CD4-positive, alpha-beta T cell (primary cell): ENCODE measurements at regions not wholly inside any gene's neighbourhood (a gene's known extent, or its start where the extent isn't known, plus 50 kb on each side); places are given as distances from the start of the nearest gene placed in this dataset.

ENCODE experiments used
- ATAC-seq: fragments of 200-7000 bp; cut with Tn5 transposase; one replicate; pipeline ENCODE4 v1.10.0; 2022; ENCODE audit warnings: mild to moderate bottlenecking; ENCODE audit not compliant: poor library complexity
- CTCF ChIA-PET: fragments of 350-600 bp; sonication (Branson Sonifier 250); formaldehyde crosslinking; loops from one replicate; lab custom pipeline; 2021; ENCODE audit warnings: antibody characterized with exemption, inconsistent platforms; lab: Charles Lee
- POLR2A ChIA-PET: fragments of 350-600 bp; sonication (Branson Sonifier 250); formaldehyde crosslinking; loops from one replicate; lab custom pipeline; 2021; ENCODE audit warnings: antibody characterized with exemption, inconsistent platforms; lab: Charles Lee
- DNase-seq, 14 experiments: peaks; one replicate each; pipeline ENCODE4 v3.0.0-alpha.2; 2013 to 2020; ENCODE audit warnings: mixed read lengths in 2 of 14
- H3K27ac ChIP-seq, 2 donors: one replicate each; pipeline versions ENCODE4 v1.5.1 to v1.7.0; 2013; ENCODE audit warnings: low read length in 2 of 2, low read depth in 1 of 2, mild to moderate bottlenecking in 1 of 2
- H3K27me3 ChIP-seq, 2 experiments: 1 replicate in 1 of 2; 2 replicates in 1 of 2; pipeline versions ENCODE4 v1.6.1 to v1.7.0; 2013; ENCODE audit warnings: low read length in 2 of 2, control low read depth in 1 of 2, mild to moderate bottlenecking in 1 of 2, moderate library complexity in 1 of 2; ENCODE audit not compliant: insufficient read depth in 2 of 2, control insufficient read depth in 1 of 2
- H3K36me3 ChIP-seq: one replicate; pipeline ENCODE4 v1.6.1; 2013; ENCODE audit warnings: low read length, control low read depth; ENCODE audit not compliant: insufficient read depth
- H3K4me1 ChIP-seq: one replicate; pipeline ENCODE4 v1.6.1; 2013; ENCODE audit warnings: low read length, control low read depth; ENCODE audit not compliant: insufficient read depth
- H3K4me3 ChIP-seq: one replicate; pipeline ENCODE4 v1.5.1; 2013; ENCODE audit warnings: mild to moderate bottlenecking, low read length, moderate library complexity
- H3K9me3 ChIP-seq, 2 experiments: 1 replicate in 1 of 2; 2 replicates in 1 of 2; pipeline versions ENCODE4 v1.6.1 to v1.7.0; 2013; ENCODE audit warnings: low read length in 2 of 2, mild to moderate bottlenecking in 2 of 2, control low read depth in 1 of 2, moderate library complexity in 1 of 2; ENCODE audit not compliant: control insufficient read depth in 1 of 2, insufficient read depth in 1 of 2
- H3K27ac Mint-ChIP-seq: one replicate; pipeline ENCODE4 v1.8.0; 2020; ENCODE audit warnings: mixed read lengths
- H3K27me3 Mint-ChIP-seq: one replicate; pipeline ENCODE4 v1.8.0; 2021; ENCODE audit warnings: mixed read lengths
- H3K36me3 Mint-ChIP-seq: one replicate; pipeline ENCODE4 v1.8.0; 2021; ENCODE audit warnings: low read depth, mixed read lengths
- H3K4me1 Mint-ChIP-seq: one replicate; pipeline ENCODE4 v1.8.0; 2021; ENCODE audit warnings: low read depth, mixed read lengths
- H3K4me3 Mint-ChIP-seq: one replicate; pipeline ENCODE4 v1.8.0; 2020; ENCODE audit warnings: mild to moderate bottlenecking, mixed read lengths
- H3K9me3 Mint-ChIP-seq: one replicate; pipeline ENCODE4 v1.8.0; 2020; ENCODE audit warnings: mixed read lengths
- CTCF ChIP-seq: fragments of 200-600 bp; IDR thresholded peaks from one replicate; pipeline ENCODE4 v1.8.0; 2022; ENCODE audit warnings: antibody characterized with exemption, mild to moderate bottlenecking
- intact Hi-C, 2 experiments: fragments of 100-400 bp; cut with DNase I in 1 of 2; cut with micrococcal nuclease in 1 of 2; formaldehyde crosslinking; loops; one replicate each; pipeline versions ENCODE4 v1.15.1 to v1.9.0; 2023 to 2025; cut with DNase I, micrococcal nuclease

GRCh38 chr2:182610231-182610630 lies 105.8 kb upstream of the DNAJC10 start:
- Histone ChIP-seq H3K4me1 (no peaks in the 10 kb centered on the region), H3K27me3 (no peaks in the 10 kb centered on the region), H3K9me3 (peaks cover 0 to 8% of the 10 kb centered on the region in 2 experiments), H3K4me3 (no peak overlapping the region), H3K36me3 (no peaks in the 10 kb centered on the region), H3K27ac (no peak overlapping the region)
- CTCF ChIA-PET = interaction anchor here (1.1 kb wide), 1 partner anchor 8 kb away, joined by 3 read pairs; no protein-coding TSS in a partner anchor
- Mint-ChIP-seq H3K27ac (no peak overlapping the region), H3K27me3 (no peaks in the 10 kb centered on the region), H3K4me1 (no peaks in the 10 kb centered on the region), H3K36me3 (no peaks in the 10 kb centered on the region), H3K4me3 (no peak overlapping the region), H3K9me3 (no peaks in the 10 kb centered on the region)
- no peak for DNase-seq
- POLR2A ChIA-PET = no interaction called here
- intact Hi-C loops = no loop called here
- no peak for TF ChIP-seq CTCF
- no peak for ATAC-seq

GRCh38 chr2:182611009-182611408 lies 105.0 kb upstream of the DNAJC10 start:
- H3K27ac ChIP-seq = no peak overlapping the region
- H3K4me3 Mint-ChIP-seq = no peak overlapping the region
- H3K27me3 Mint-ChIP-seq = no peaks in the 10 kb centered on the region
- H3K4me1 ChIP-seq = no peaks in the 10 kb centered on the region
- H3K9me3 ChIP-seq = peaks cover 0 to 8% of the 10 kb centered on the region in 2 experiments
- H3K27ac Mint-ChIP-seq = no peak overlapping the region
- no peaks in the 10 kb centered on the region for H3K9me3 Mint-ChIP-seq
- H3K36me3 Mint-ChIP-seq = no peaks in the 10 kb centered on the region
- no peak for ATAC-seq
- no peak for TF ChIP-seq CTCF
- POLR2A ChIA-PET = no interaction called here
- CTCF ChIA-PET = no interaction called here
- no peaks in the 10 kb centered on the region for H3K27me3 ChIP-seq
- DNase-seq = no peak
- H3K4me3 ChIP-seq = no peak overlapping the region
- no peaks in the 10 kb centered on the region for H3K4me1 Mint-ChIP-seq
- intact Hi-C loops = no loop called here
- H3K36me3 ChIP-seq = no peaks in the 10 kb centered on the region

- H3K4me3 ChIP-seq = no peak overlapping the region
- TF ChIP-seq CTCF = no peak
- no peaks in the 10 kb centered on the region for H3K9me3 Mint-ChIP-seq
- ChIA-PET POLR2A (no interaction called here), CTCF (no interaction called here)
- H3K4me1 Mint-ChIP-seq = no peaks in the 10 kb centered on the region
- H3K36me3 Mint-ChIP-seq = no peaks in the 10 kb centered on the region
- H3K27me3 ChIP-seq = no peaks in the 10 kb centered on the region
- no peak overlapping the region for H3K27ac Mint-ChIP-seq
- no peaks in the 10 kb centered on the region for H3K36me3 ChIP-seq
- intact Hi-C loops = no loop called here
- no peak for DNase-seq
- H3K27ac ChIP-seq = no peak overlapping the region
- no peaks in the 10 kb centered on the region for H3K9me3 ChIP-seq
- no peaks in the 10 kb centered on the region for H3K4me1 ChIP-seq
- no peak for ATAC-seq
- no peak overlapping the region for H3K4me3 Mint-ChIP-seq
- no peaks in the 10 kb centered on the region for H3K27me3 Mint-ChIP-seq
Observed at GRCh38 chr2:182615036-182615435, 101.0 kb upstream of the DNAJC10 start.
